Caco-2 (cell line): ENCODE measurements at regions not wholly inside any gene's neighbourhood (a gene's known extent, or its start where the extent isn't known, plus 50 kb on each side); places are given as distances from the start of the nearest gene placed in this dataset.

Experiments
- BruUV-seq: library from RNA; stranded (reverse); fragments of 400-500 nt; replicated peaks from 2 replicates; lab custom pipeline; 2021; lab: Mats Ljungman, UMichigan
- CTCF ChIA-PET: fragments of 300-600 bp; sonication (Branson Sonifier 250); formaldehyde crosslinking; loops from one replicate; lab custom pipeline; 2022; ENCODE audit warnings: antibody characterized with exemption; lab: Charles Lee
- POLR2A ChIA-PET: fragments of 300-600 bp; sonication (Branson Sonifier 250); formaldehyde crosslinking; loops from one replicate; lab custom pipeline; 2022; ENCODE audit warnings: antibody characterized with exemption; lab: Charles Lee
- DNase-seq, 2 experiments: peaks; one replicate each; pipeline versions ENCODE4 v3.0.0 to v3.0.0-alpha.2; 2020 to 2022
- H3K27me3 ChIP-seq: replicated peaks from 2 replicates; pipeline ENCODE4 v1.6.0; 2011; ENCODE audit warnings: low read length; ENCODE audit not compliant: control insufficient read depth, insufficient read depth
- H3K36me3 ChIP-seq: 2 replicates; pipeline ENCODE4 v1.5.1; 2011; ENCODE audit warnings: low read length; ENCODE audit not compliant: control insufficient read depth, insufficient read depth
- H3K4me1 ChIP-seq: fragments of 250-450 bp; sonication (Bioruptor Pico); 2 replicates; pipeline ENCODE4 v1.5.1; 2020; ENCODE audit warnings: mild to moderate bottlenecking
- H3K4me3 ChIP-seq: 2 replicates; pipeline ENCODE4 v1.5.1; 2011; ENCODE audit warnings: low read depth, mild to moderate bottlenecking, control low read depth, low read length
- H3K9me3 ChIP-seq: fragments of 250-450 bp; sonication (Bioruptor Pico); 2 replicates; pipeline ENCODE4 v1.5.1; 2020; ENCODE audit warnings: mild to moderate bottlenecking, moderate library complexity
- H3K27ac Mint-ChIP-seq: one replicate; pipeline ENCODE4 v1.8.0; 2022; ENCODE audit warnings: mixed read lengths; ENCODE audit not compliant: unreplicated experiment
- H3K27me3 Mint-ChIP-seq: one replicate; pipeline ENCODE4 v1.8.0; 2022; ENCODE audit warnings: mixed read lengths; ENCODE audit not compliant: insufficient read depth, unreplicated experiment
- H3K36me3 Mint-ChIP-seq: one replicate; pipeline ENCODE4 v1.8.0; 2022; ENCODE audit warnings: mild to moderate bottlenecking, mixed read lengths; ENCODE audit not compliant: insufficient read depth, unreplicated experiment
- H3K4me1 Mint-ChIP-seq: one replicate; pipeline ENCODE4 v1.8.0; 2022; ENCODE audit warnings: low read depth, mixed read lengths; ENCODE audit not compliant: unreplicated experiment
- H3K4me3 Mint-ChIP-seq: one replicate; pipeline ENCODE4 v1.8.0; 2022; ENCODE audit warnings: mild to moderate bottlenecking, moderate library complexity, mixed read lengths; ENCODE audit not compliant: unreplicated experiment
- H3K9me3 Mint-ChIP-seq: one replicate; pipeline ENCODE4 v1.8.0; 2022; ENCODE audit warnings: mixed read lengths; ENCODE audit not compliant: unreplicated experiment
- CTCF ChIP-seq, 2 experiments: fragments of 200-600 bp in 1 of 2; IDR thresholded peaks; 1 replicate in 1 of 2; 2 replicates in 1 of 2; pipeline versions ENCODE4 v1.5.1 to v1.8.0; 2011 to 2022; ENCODE audit warnings: antibody characterized with exemption in 1 of 2, control low read depth in 1 of 2, inconsistent platforms in 1 of 2, low read depth in 1 of 2, low read length in 1 of 2, mild to moderate bottlenecking in 1 of 2, moderate library complexity in 1 of 2; ENCODE audit not compliant: insufficient read depth in 1 of 2, severe bottlenecking in 1 of 2, unreplicated experiment in 1 of 2
- intact Hi-C: fragments of 100-400 bp; cut with micrococcal nuclease; formaldehyde crosslinking; loops from one replicate; pipeline ENCODE4 v1.10.0; 2022; ENCODE audit not compliant: unreplicated experiment

- no peaks in the 10 kb centered on the region for H3K4me1 ChIP-seq
- intact Hi-C loops, result no loop called here
- no peak overlapping the region for H3K4me3 ChIP-seq
- no peaks in the 10 kb centered on the region for H3K9me3 ChIP-seq
- CTCF ChIA-PET, result no interaction called here
- Mint-ChIP-seq H3K4me1 (no peaks in the 10 kb centered on the region), H3K4me3 (no peak overlapping the region), H3K27ac (no peak overlapping the region), H3K9me3 (no peaks in the 10 kb centered on the region), H3K27me3 (no peaks in the 10 kb centered on the region), H3K36me3 (no peaks in the 10 kb centered on the region)
- H3K27me3 ChIP-seq, result no peaks in the 10 kb centered on the region
- no TSS peak for BruUV-seq
- no peak for TF ChIP-seq CTCF (IDR thresholded peaks at IDR 0.05; ENCODE audit: insufficient read depth in 1 of 2, low read depth in 1 of 2, low read length in 1 of 2, severe bottlenecking in 1 of 2, unreplicated experiment in 1 of 2)
- no peak for DNase-seq
- POLR2A ChIA-PET, result no interaction called here
- H3K36me3 ChIP-seq, result no peaks in the 10 kb centered on the region
Measured at GRCh38 chr18:72171596-72171995, 372.5 kb downstream of the CBLN2 start.

DNA sequence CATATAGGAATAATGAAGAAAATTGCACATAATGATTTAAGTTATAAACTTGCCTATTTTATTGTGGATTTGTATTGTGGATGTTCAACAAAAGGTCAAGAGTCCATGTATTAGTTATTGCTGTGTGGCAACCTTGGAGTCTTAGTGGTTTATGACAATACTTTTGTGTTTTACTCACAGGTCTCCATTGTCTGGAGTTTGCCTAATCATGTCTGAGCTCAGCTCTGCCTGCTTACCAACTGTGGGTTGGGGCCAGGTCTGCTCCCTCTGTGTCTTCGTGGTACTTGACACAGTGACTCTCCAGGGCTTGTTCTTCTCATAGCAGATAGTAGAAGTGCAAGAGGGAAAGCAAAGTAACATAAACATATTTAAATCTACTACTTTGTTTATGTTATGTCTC lies 382.5 kb downstream of the CBLN2 start:
- H3K36me3 ChIP-seq, result no peaks in the 10 kb centered on the region
- ChIA-PET CTCF (no interaction called here), POLR2A (no interaction called here)
- no peak overlapping the region for H3K4me3 Mint-ChIP-seq
- no peak for DNase-seq
- H3K9me3 ChIP-seq, result no peaks in the 10 kb centered on the region
- no peaks in the 10 kb centered on the region for H3K9me3 Mint-ChIP-seq
- no peak for TF ChIP-seq CTCF (IDR thresholded peaks at IDR 0.05; ENCODE audit: insufficient read depth in 1 of 2, low read depth in 1 of 2, low read length in 1 of 2, severe bottlenecking in 1 of 2, unreplicated experiment in 1 of 2)
- H3K4me1 ChIP-seq, result no peaks in the 10 kb centered on the region
- no peak overlapping the region for H3K27ac Mint-ChIP-seq
- no peaks in the 10 kb centered on the region for H3K27me3 ChIP-seq
- no TSS peak for BruUV-seq
- no peaks in the 10 kb centered on the region for H3K4me1 Mint-ChIP-seq
- no peaks in the 10 kb centered on the region for H3K36me3 Mint-ChIP-seq
- H3K27me3 Mint-ChIP-seq, result no peaks in the 10 kb centered on the region
- H3K4me3 ChIP-seq, result no peak overlapping the region
- intact Hi-C loops, result no loop called here

DNA sequence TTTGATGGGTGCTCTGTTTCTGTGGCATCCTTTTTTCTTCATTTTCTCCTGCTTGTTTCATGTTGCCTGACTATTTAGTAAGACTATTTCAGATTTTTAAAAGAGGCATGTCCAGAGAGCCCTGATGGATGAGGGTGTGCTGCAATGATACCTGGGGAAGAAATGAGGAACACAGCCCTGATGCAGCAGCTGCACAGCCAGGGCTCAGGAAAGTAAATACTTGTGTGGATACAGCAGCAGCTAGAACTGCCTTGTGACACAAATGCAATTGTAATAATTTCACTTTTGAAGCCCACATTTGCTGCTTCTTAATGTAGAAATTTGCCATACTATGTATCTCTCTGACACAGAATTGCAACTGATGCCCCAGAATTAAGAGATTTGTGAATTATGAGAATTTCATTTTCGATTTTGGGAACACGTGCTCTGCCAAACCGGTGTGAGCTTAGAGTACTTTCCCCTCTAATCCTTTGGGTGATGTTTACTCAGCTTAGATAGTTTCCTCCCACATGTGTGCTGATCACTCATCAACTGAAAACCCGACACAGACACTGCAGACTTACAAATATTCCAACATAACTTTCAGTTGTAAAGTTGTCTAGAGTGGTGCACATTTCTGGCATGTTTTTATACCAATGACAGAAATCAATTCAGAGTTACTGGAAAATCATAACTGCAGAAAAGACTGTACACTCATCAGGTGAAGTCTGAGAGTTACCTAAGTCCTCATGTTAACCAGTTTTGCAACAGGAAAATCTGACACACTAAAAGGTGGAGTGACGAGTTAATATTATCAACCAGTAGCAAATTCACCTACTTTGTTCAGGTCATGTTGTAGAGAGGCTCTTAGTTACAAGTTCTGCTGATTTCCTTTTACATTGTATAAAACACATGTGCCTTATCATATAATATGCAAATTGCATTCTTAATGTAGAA lies 383.4 kb downstream of the CBLN2 start:
- no peak for TF ChIP-seq CTCF (IDR thresholded peaks at IDR 0.05; ENCODE audit: insufficient read depth in 1 of 2, low read depth in 1 of 2, low read length in 1 of 2, severe bottlenecking in 1 of 2, unreplicated experiment in 1 of 2)
- ChIA-PET POLR2A (no interaction called here), CTCF (no interaction called here)
- H3K36me3 ChIP-seq, result no peaks in the 10 kb centered on the region
- no peaks in the 10 kb centered on the region for H3K4me1 Mint-ChIP-seq
- no peak overlapping the region for H3K27ac Mint-ChIP-seq
- no peaks in the 10 kb centered on the region for H3K9me3 Mint-ChIP-seq
- H3K27me3 ChIP-seq, result no peaks in the 10 kb centered on the region
- DNase-seq, result no peak
- H3K9me3 ChIP-seq, result no peaks in the 10 kb centered on the region
- H3K27me3 Mint-ChIP-seq, result no peaks in the 10 kb centered on the region
- H3K4me1 ChIP-seq, result no peaks in the 10 kb centered on the region
- no peak overlapping the region for H3K4me3 ChIP-seq
- H3K4me3 Mint-ChIP-seq, result no peak overlapping the region
- H3K36me3 Mint-ChIP-seq, result no peaks in the 10 kb centered on the region
- BruUV-seq, result no TSS peak
- intact Hi-C loops, result no loop called here
